DMS 273 (cell line): ENCODE measurements at regions not wholly inside any gene's neighbourhood (a gene's known extent, or its start where the extent isn't known, plus 50 kb on each side); places are given as distances from the start of the nearest gene placed in this dataset.
"Not testable (repeated sequence)": the region's sequence is repeated elsewhere in the genome, so short reads cannot be mapped to it uniquely, and the experiment has no call there.

Experiments
- DNase-seq: peaks from one replicate; lab custom pipeline; 2025; ENCODE audit not compliant: unreplicated experiment; lab: John Stamatoyannopoulos, UW

GRCh38 chr6:14513496-14514393 is 396.2 kb downstream of the CD83 start:
- DNase-seq: no peak

- no peak for DNase-seq
These were observed 399.4 kb downstream of the CD83 start for GRCh38 chr6:14516956-14517355.

DNA sequence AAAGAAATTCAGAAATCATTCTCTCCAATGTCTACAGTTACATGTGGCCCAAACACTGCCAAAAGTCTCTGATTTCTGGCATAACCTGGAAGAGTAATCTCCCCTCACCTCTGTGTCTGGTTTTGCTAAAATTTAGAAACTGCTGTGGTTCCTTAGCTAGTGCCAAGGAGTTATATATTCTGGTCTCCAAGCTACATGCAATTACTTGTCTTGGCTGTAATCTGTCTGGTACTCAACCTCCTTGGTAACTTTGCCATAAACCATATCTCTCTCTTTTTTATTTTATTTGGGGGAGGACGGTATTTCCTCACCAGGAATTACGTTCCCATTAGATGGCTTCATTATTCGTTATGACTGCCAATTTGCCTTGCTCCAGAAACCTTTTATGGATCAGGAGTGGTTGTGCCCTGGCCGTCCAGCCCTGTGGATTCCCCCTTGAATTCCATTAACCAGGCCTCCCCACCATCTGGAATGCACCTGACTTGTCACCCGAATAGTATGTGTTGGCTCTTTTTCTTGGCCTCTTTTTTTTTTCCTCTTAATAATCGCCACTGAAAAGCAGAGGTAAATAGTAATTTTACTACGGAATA is 400.0 kb downstream of the CD83 start:
- no peak for DNase-seq

DNA sequence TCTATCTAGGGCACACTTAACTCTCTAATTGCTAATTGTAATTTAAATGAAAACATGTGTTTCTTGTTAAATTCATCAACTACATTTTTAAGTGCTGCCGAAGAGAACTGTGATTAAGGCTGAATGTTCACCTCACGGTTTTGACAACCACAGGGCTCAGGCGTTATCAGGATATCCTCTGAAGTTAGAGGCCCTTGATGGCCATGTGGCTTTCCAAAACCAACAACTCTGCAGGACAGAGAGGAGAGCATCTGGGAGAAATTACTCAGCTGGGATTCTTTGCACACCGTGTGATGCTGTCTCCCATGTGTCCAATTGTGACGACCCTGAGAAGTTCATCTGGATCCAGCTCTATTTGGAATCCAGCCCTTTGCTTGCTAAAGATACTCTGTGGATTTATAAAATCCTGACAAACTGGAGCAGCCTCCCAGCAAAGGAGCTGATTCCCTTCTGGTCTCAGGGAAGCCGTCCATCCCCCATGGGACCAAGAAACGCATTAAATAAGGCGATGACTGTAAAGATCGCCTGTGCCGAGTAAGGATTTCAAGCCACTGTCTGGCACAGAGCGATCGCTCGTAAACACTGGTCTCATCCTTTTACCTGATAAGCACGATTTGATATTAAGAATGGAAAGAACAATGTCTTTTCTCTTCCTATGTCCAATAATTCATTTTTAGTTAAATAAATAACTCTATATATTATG is 401.1 kb downstream of the CD83 start:
- peak; percentile 20 for DNase-seq

DNA sequence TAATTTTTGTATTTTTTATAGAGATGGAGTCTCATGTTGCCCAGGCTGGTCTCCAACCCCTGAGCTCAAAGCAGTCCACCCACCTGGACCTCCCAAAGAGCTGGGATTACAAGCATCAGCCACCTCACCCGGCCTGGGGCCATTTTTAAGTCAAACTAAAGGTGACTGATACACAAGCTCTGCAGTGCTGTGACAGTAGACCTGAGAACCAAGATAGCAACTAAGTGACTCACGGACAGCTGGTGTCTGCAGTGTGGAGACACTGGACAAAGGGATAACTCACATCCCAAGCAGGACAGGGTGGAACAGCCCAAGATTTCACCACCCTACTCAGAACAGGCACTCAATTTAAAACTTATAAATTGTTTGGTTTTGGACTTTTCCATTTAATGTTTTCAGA is 402.5 kb downstream of the CD83 start:
- DNase-seq: no peak

DNA sequence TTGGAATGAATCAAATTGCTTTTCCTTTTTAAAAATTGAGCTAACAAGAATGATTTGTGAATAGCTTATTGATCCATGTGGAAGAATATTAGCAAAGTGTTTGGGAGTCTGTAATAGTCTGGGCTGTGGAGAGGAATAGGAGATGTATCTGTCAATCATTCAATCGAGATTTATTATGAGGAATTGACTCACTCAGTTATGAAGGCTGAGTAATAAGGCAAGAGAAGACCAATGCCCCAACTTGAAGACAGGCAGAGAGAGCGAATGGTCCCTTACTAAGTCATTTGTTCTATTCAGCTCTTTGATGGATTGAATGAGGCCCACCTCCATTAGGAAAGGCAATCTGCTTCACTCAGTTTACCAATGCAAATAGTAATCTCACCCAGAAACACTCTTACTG is 403.0 kb downstream of the CD83 start:
- DNase-seq: no peak

DNA sequence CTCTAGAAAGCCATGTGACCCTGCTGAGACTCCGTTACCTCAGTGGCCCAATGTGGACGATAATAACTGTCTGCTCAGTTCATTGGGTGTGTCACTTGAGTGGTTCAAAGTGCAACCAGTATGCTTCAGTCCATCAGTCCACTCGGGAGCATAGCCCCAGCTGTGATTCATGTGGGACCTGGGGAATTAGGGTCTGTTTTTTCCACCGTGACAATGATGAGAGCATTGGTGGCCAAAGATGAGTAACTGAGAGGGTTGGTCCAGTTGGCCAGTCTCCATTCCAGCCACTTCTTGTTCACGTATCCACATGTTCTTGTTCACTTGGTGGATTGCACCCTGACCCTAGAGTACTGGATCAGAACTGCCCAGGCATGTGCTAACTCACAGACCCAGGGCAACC is 403.6 kb downstream of the CD83 start:
- no peak for DNase-seq

- not testable (repeated sequence) for DNase-seq
These were observed 404.3 kb downstream of the CD83 start for GRCh38 chr6:14521861-14522260.

GRCh38 chr6:14524319-14524718 is 406.7 kb downstream of the CD83 start:
- DNase-seq: no peak

- no peak for DNase-seq
These were observed 412.8 kb downstream of the CD83 start for GRCh38 chr6:14530385-14530784.

- DNase-seq: no peak
These were observed 415.9 kb downstream of the CD83 start for GRCh38 chr6:14533446-14533845.

DNA sequence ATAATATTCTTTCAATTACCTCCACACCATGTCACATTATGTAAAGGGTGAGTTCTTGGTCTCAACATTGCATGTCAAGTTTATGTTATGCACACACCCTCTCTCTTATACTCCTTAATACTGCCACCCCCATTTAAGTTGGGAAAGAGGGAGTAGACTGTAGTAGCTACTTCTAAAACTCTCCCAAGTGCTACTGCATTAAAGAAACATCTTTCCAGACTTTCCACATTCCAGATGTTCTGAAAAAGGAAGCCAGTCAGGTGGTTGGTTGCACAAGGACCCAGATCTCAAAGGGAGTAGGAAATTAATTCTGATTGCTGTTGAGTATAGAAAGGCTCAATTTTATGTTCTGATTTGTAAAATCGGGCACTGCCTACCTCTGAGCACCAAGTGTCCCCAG is 419.5 kb downstream of the CD83 start:
- DNase-seq: no peak

DNA sequence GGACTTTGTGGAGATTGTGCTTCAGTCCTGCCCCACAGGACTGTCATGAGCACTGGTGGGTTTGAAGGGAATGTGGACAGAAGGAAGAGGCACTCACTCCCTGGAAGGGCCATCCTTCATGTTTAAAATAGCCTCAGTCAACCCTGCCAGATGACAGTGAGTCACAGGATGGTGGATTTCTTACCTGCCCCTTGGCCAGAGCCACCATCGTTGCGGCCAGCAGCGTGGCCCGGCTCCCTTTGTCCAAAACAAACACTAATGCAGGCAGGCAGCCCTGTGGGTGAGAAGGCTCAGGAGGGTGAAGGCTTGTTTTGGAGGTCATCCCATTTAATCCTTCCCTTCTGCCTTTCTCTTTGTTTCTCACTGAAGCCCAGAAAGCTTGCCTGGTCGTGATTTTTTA is 422.7 kb downstream of the CD83 start:
- no peak for DNase-seq

- no peak for DNase-seq
These were observed 423.4 kb downstream of the CD83 start for GRCh38 chr6:14540810-14541540.

- DNase-seq: peak; percentile 40
These were observed 425.2 kb downstream of the CD83 start for GRCh38 chr6:14542670-14543366.

- peak; percentile 21 for DNase-seq
These were observed 426.5 kb downstream of the CD83 start for GRCh38 chr6:14543971-14544585.

GRCh38 chr6:14544666-14545065 is 427.1 kb downstream of the CD83 start:
- peak; percentile 72 for DNase-seq

- DNase-seq: no peak
These were observed 427.9 kb downstream of the CD83 start for GRCh38 chr6:14545496-14545895.

DNA sequence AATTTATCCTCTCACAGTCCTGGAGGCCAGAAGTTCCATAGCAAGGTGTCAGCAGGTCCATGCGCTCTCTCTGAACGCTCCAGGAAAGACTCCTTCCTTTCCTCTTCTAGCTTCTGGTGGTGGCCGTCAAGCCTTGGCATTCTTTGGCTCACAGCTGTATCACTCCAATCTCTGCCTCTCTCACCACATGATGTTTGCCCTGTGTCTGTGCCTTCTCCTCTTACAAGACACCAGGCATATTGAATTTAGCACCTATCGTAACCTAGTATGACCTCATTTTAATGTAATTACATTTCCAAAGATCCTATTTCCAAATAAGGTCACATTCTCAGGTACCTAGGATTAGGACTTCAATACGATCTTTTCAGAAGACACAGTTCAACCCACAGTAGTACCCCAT is 428.5 kb downstream of the CD83 start:
- DNase-seq: no peak

DNA sequence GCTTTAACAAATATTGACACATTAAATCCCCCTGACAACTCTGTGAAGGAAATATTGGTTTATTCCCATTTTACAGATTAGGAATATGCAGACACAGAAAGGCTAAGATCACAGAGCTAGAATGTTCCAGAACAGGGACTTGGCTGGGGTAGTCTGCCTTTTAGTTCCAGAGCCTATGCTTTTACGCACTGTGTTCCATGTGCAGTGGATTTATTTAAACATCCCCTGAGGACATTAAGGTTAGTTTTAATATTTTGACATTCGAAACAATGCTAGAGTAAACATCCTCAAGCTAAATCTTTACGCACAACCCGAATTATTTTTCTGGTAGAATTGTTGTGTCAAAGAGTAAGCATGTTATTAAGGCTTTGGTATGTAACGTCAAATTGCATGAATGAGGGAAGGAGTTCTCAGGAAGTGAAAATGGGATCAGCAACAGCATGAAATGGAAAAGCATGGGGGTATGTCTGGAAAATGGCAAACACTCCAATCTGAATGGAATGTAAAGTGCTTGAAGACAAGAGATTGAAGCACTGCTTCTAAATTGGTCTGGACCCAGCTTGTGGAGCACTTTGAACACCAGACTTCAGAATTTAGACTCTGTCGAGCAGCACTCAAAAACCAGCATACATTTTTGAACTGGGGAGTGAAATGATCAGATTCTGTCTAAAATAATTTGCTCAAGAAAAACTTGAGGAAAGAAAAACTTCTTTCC is 429.9 kb downstream of the CD83 start:
- no peak for DNase-seq
